ENCODE measurements at regions not wholly inside any gene's neighbourhood (a gene's known extent, or its start where the extent isn't known, plus 50 kb on each side); places are given as distances from the start of the nearest gene placed in this dataset.

GRCh38 chr17:13403982-13404946, 197.5 kb downstream of the HS3ST3A1 start:
- peaks cover 0 to 5% (median 0%) of the 10 kb centered on the region in 5 donors for H3K9me3 Mint-ChIP-seq
- POLR2A ChIA-PET, result no interaction called here
- H3K4me1 Mint-ChIP-seq, result no peaks in the 10 kb centered on the region
- Histone ChIP-seq H3K27ac (ENCODE audit: low read depth, low read length) (no peak overlapping the region), H3K36me3 (ENCODE audit: insufficient read depth, low read length) (no peaks in the 10 kb centered on the region), H3K9me3 (ENCODE audit: low read length) (no peaks in the 10 kb centered on the region), H3K4me1 (ENCODE audit: insufficient read depth, low read length) (no peaks in the 10 kb centered on the region), H3K27me3 (ENCODE audit: insufficient read depth, low read length, poor library complexity, severe bottlenecking) (no peaks in the 10 kb centered on the region), H3K4me3 (ENCODE audit: low read length) (no peak overlapping the region)
- no peaks in the 10 kb centered on the region for H3K36me3 Mint-ChIP-seq
- no peak overlapping the region for H3K27ac Mint-ChIP-seq
- CTCF ChIA-PET, result no interaction called here
- DNase-seq, result no peak
- H3K27me3 Mint-ChIP-seq, result peaks cover 4 to 11% of the 10 kb centered on the region in 2 donors
- H3K4me3 Mint-ChIP-seq, result no peak overlapping the region

DNA sequence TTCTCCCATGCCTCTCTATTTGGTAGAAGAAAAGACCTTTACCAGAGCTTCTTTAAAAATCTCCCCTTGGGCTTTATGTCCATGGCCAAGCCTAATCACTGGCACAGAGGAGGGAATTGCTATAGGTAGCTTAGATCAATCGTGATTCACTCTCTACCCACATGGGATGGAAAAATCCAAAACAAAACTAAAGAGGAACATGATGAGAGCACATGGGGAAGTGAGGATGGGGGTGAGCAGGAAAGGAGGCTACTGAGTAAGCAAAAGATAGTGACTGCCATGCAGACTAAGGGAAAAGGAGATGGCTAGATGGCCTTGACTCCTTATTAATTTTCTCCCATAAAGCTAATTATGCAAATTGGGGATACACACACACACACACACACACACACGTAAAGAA, 201.2 kb downstream of the HS3ST3A1 start:
- DNase-seq, result no peak
- Mint-ChIP-seq H3K27me3 (peaks cover 6 to 7% of the 10 kb centered on the region in 2 donors), H3K4me3 (no peak overlapping the region), H3K4me1 (no peaks in the 10 kb centered on the region), H3K27ac (no peak overlapping the region), H3K36me3 (no peaks in the 10 kb centered on the region), H3K9me3 (peaks cover 0 to 2% (median 0%) of the 10 kb centered on the region in 5 donors)
- CTCF ChIA-PET, result no interaction called here
- Histone ChIP-seq H3K27me3 (ENCODE audit: insufficient read depth, low read length, poor library complexity, severe bottlenecking) (no peaks in the 10 kb centered on the region), H3K27ac (ENCODE audit: low read depth, low read length) (no peak overlapping the region), H3K4me1 (ENCODE audit: insufficient read depth, low read length) (no peaks in the 10 kb centered on the region), H3K4me3 (ENCODE audit: low read length) (no peak overlapping the region), H3K36me3 (ENCODE audit: insufficient read depth, low read length) (no peaks in the 10 kb centered on the region), H3K9me3 (ENCODE audit: low read length) (no peaks in the 10 kb centered on the region)
- POLR2A ChIA-PET, result no interaction called here

DNA sequence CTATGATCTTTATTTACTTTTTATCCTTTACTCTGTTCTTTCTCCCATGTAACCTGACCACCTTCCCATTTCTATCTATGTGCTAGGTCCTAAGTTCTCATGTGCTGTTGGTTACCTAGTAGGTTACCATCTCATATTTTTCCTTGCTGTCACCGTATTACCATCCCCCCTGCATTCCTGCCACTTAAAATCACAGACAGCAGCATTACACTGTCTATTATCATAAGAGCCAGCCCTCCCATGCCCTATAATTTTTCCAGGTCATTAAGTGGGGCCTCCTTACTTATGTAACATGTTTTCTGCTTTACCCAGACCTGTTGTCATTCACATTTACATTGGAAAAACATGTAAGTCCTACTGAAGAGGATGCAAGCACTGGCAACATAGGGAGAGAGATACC, 202.9 kb downstream of the HS3ST3A1 start:
- no peaks in the 10 kb centered on the region for H3K36me3 Mint-ChIP-seq
- no peak overlapping the region for H3K4me3 Mint-ChIP-seq
- ChIA-PET CTCF (no interaction called here), POLR2A (no interaction called here)
- no peaks in the 10 kb centered on the region for H3K4me1 Mint-ChIP-seq
- H3K4me3 ChIP-seq (ENCODE audit: low read length), result no peak overlapping the region
- no peaks in the 10 kb centered on the region for H3K9me3 ChIP-seq (ENCODE audit: low read length)
- H3K9me3 Mint-ChIP-seq, result peaks cover 0 to 2% (median 0%) of the 10 kb centered on the region in 5 donors
- H3K4me1 ChIP-seq (ENCODE audit: insufficient read depth, low read length), result no peaks in the 10 kb centered on the region
- no peak for DNase-seq
- no peaks in the 10 kb centered on the region for H3K36me3 ChIP-seq (ENCODE audit: insufficient read depth, low read length)
- no peak overlapping the region for H3K27ac Mint-ChIP-seq
- H3K27ac ChIP-seq (ENCODE audit: low read depth, low read length), result no peak overlapping the region
- H3K27me3 Mint-ChIP-seq, result peaks cover 6 to 7% of the 10 kb centered on the region in 2 donors
- no peaks in the 10 kb centered on the region for H3K27me3 ChIP-seq (ENCODE audit: insufficient read depth, low read length, poor library complexity, severe bottlenecking)

DNA sequence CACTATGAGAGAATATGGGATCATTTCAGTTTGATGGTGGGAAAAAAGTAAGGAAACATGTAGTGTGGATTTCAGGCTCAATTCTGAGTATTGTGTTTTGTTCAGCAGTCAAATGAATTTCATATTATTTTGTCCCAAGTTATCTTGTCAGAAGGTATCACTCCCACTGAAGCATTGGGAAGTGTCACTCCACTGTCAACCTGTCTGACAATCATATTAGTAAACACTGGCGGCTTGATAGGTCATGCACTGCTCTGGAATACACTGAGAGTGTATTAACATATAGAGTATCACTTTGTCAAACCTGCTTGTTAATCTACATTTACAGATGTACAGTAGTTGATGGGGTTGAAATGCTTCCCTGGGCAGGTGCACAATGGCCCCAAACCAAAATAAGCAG, 203.6 kb downstream of the HS3ST3A1 start:
- Histone ChIP-seq H3K9me3 (ENCODE audit: low read length) (no peaks in the 10 kb centered on the region), H3K4me1 (ENCODE audit: insufficient read depth, low read length) (no peaks in the 10 kb centered on the region), H3K36me3 (ENCODE audit: insufficient read depth, low read length) (no peaks in the 10 kb centered on the region), H3K27me3 (ENCODE audit: insufficient read depth, low read length, poor library complexity, severe bottlenecking) (no peaks in the 10 kb centered on the region), H3K27ac (ENCODE audit: low read depth, low read length) (no peak overlapping the region), H3K4me3 (ENCODE audit: low read length) (no peak overlapping the region)
- H3K4me3 Mint-ChIP-seq, result no peak overlapping the region
- DNase-seq, result no peak
- no peak overlapping the region for H3K27ac Mint-ChIP-seq
- H3K36me3 Mint-ChIP-seq, result no peaks in the 10 kb centered on the region
- peaks cover 6 to 7% of the 10 kb centered on the region in 2 donors for H3K27me3 Mint-ChIP-seq
- ChIA-PET POLR2A (no interaction called here), CTCF (no interaction called here)
- peaks cover 0 to 2% (median 0%) of the 10 kb centered on the region in 5 donors for H3K9me3 Mint-ChIP-seq
- no peaks in the 10 kb centered on the region for H3K4me1 Mint-ChIP-seq

GRCh38 chr17:13395862-13396261, 205.9 kb downstream of the HS3ST3A1 start:
- ChIA-PET CTCF (no interaction called here), POLR2A (no interaction called here)
- no peak overlapping the region for H3K27ac ChIP-seq (ENCODE audit: low read depth, low read length)
- Mint-ChIP-seq H3K27ac (no peak overlapping the region), H3K36me3 (no peaks in the 10 kb centered on the region), H3K4me1 (no peaks in the 10 kb centered on the region), H3K9me3 (peaks cover 0 to 2% (median 0%) of the 10 kb centered on the region in 5 donors), H3K27me3 (peaks cover 0 to 7% of the 10 kb centered on the region in 2 donors), H3K4me3 (no peak overlapping the region)
- H3K9me3 ChIP-seq (ENCODE audit: low read length), result no peaks in the 10 kb centered on the region
- no peaks in the 10 kb centered on the region for H3K36me3 ChIP-seq (ENCODE audit: insufficient read depth, low read length)
- no peaks in the 10 kb centered on the region for H3K4me1 ChIP-seq (ENCODE audit: insufficient read depth, low read length)
- DNase-seq, result no peak
- H3K4me3 ChIP-seq (ENCODE audit: low read length), result no peak overlapping the region
- H3K27me3 ChIP-seq (ENCODE audit: insufficient read depth, low read length, poor library complexity, severe bottlenecking), result no peaks in the 10 kb centered on the region

GRCh38 chr17:13395346-13395745, 206.4 kb downstream of the HS3ST3A1 start:
- H3K4me3 Mint-ChIP-seq, result no peak overlapping the region
- ChIA-PET POLR2A (no interaction called here), CTCF (no interaction called here)
- H3K27ac Mint-ChIP-seq, result no peak overlapping the region
- H3K9me3 Mint-ChIP-seq, result peaks cover 0 to 2% (median 0%) of the 10 kb centered on the region in 5 donors
- no peaks in the 10 kb centered on the region for H3K36me3 Mint-ChIP-seq
- Histone ChIP-seq H3K4me3 (ENCODE audit: low read length) (no peak overlapping the region), H3K27me3 (ENCODE audit: insufficient read depth, low read length, poor library complexity, severe bottlenecking) (no peaks in the 10 kb centered on the region), H3K36me3 (ENCODE audit: insufficient read depth, low read length) (no peaks in the 10 kb centered on the region), H3K4me1 (ENCODE audit: insufficient read depth, low read length) (no peaks in the 10 kb centered on the region), H3K27ac (ENCODE audit: low read depth, low read length) (no peak overlapping the region), H3K9me3 (ENCODE audit: low read length) (no peaks in the 10 kb centered on the region)
- DNase-seq, result no peak
- H3K27me3 Mint-ChIP-seq, result peaks cover 0 to 6% of the 10 kb centered on the region in 2 donors
- H3K4me1 Mint-ChIP-seq, result no peaks in the 10 kb centered on the region

DNA sequence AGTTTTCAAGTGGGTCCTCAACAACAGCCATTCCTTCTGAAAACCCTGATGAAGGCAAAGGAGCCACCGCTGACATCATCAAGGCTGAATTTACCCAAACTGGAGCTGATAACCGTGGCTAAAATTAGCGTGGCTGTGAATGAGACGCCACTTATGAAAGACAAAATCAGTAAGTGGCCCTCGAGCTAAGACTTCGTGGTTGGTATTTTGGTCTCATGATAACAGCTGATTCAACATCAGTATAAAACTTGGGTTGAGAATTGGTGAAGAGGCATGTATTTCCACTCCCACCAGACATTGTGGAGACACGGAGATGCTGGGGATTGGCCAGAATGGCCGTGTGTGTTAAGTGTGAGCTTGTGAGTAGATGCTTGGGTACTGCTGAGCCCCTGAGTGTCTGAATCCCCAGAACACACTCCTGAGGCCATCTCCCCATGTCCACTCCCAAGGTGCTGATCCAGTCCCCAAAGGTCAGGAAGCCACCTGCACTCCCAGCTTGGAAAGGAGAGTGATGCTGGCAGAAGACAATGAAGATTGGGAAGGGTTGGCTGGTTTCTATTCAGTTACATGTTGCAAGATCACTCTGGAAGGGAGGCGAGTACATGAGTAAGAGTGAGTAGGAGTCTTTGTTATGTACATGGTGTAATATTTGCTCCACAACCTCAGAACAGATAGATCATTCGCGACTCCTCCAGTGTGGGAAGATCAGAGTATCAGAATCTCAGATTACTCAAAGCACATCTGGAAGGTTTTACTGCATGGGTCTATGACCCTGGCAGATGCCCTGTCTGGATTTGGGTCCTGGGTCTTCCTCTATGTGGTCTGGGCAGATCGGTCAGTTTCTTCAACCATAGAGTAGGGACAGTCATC, 207.7 kb downstream of the HS3ST3A1 start:
- H3K4me1 Mint-ChIP-seq, result no peaks in the 10 kb centered on the region
- no peak for DNase-seq
- CTCF ChIA-PET, result no interaction called here

DNA sequence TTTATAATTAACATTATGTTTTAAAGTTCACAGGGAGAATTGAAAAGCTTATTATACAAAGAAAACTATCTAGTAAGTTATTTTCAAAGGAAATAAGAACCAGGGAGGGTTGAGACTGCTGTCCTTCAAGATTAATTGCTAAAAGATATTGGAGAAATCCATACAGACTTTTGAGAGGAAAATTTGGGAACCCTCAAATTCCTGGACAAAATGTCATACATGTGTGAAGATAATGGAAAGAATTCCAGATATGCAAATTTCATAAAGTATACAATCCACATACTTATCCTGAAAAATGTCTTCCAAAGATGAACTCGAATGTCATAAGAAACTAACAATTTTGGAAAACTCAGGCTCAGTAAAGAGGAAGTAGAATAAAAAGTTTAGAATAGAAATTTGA, 213.8 kb downstream of the HS3ST3A1 start:
- no peaks in the 10 kb centered on the region for H3K4me1 Mint-ChIP-seq
- no peak overlapping the region for H3K27ac Mint-ChIP-seq
- no peak for DNase-seq
- peaks cover 3% of the 10 kb centered on the region in 2 donors for H3K27me3 Mint-ChIP-seq
- no peaks in the 10 kb centered on the region for H3K9me3 ChIP-seq (ENCODE audit: low read length)
- no peaks in the 10 kb centered on the region for H3K27me3 ChIP-seq (ENCODE audit: insufficient read depth, low read length, poor library complexity, severe bottlenecking)
- CTCF ChIA-PET, result no interaction called here
- no peak overlapping the region for H3K4me3 ChIP-seq (ENCODE audit: low read length)
- H3K4me1 ChIP-seq (ENCODE audit: insufficient read depth, low read length), result no peaks in the 10 kb centered on the region
- H3K27ac ChIP-seq (ENCODE audit: low read depth, low read length), result no peak overlapping the region
- H3K36me3 Mint-ChIP-seq, result no peaks in the 10 kb centered on the region
- POLR2A ChIA-PET, result no interaction called here
- H3K4me3 Mint-ChIP-seq, result no peak overlapping the region
- H3K9me3 Mint-ChIP-seq, result peaks cover 0 to 2% (median 0%) of the 10 kb centered on the region in 5 donors
- H3K36me3 ChIP-seq (ENCODE audit: insufficient read depth, low read length), result no peaks in the 10 kb centered on the region

More for the DNA sequence above, 207.7 kb downstream of the HS3ST3A1 start:
- H3K27ac Mint-ChIP-seq, result no peak overlapping the region
- H3K4me3 Mint-ChIP-seq, result no peak overlapping the region
- Histone ChIP-seq H3K27me3 (ENCODE audit: insufficient read depth, low read length, poor library complexity, severe bottlenecking) (no peaks in the 10 kb centered on the region), H3K9me3 (ENCODE audit: low read length) (no peaks in the 10 kb centered on the region), H3K4me3 (ENCODE audit: low read length) (no peak overlapping the region), H3K27ac (ENCODE audit: low read depth, low read length) (no peak overlapping the region), H3K4me1 (ENCODE audit: insufficient read depth, low read length) (no peaks in the 10 kb centered on the region), H3K36me3 (ENCODE audit: insufficient read depth, low read length) (no peaks in the 10 kb centered on the region)
- POLR2A ChIA-PET, result no interaction called here
- no peaks in the 10 kb centered on the region for H3K36me3 Mint-ChIP-seq
- H3K27me3 Mint-ChIP-seq, result peaks cover 0 to 3% of the 10 kb centered on the region in 2 donors
- H3K9me3 Mint-ChIP-seq, result peaks cover 0 to 2% (median 0%) of the 10 kb centered on the region in 5 donors

All from CD8-positive, alpha-beta memory T cell (primary cell).